PC-3 (cell line): ENCODE measurements at regions not wholly inside any gene's neighbourhood (a gene's known extent, or its start where the extent isn't known, plus 50 kb on each side); places are given as distances from the start of the nearest gene placed in this dataset.

Experiments used
- ATAC-seq: fragments of 200-7000 bp; cut with Tn5 transposase; 2 replicates; pipeline ENCODE4 v1.9.1; 2020; ENCODE audit warnings: mild to moderate bottlenecking, moderate library complexity
- BruUV-seq: library from RNA; stranded (reverse); fragments of 400-500 nt; replicated peaks from 2 replicates; lab custom pipeline; 2021; lab: Mats Ljungman, UMichigan
- CTCF ChIA-PET: fragments of 300-600 bp; sonication (Branson Sonifier 250); formaldehyde crosslinking; loops from one replicate; lab custom pipeline; 2022; ENCODE audit warnings: antibody characterized with exemption; lab: Charles Lee
- POLR2A ChIA-PET: fragments of 300-600 bp; sonication (Branson Sonifier 250); formaldehyde crosslinking; loops from one replicate; lab custom pipeline; 2022; ENCODE audit warnings: antibody characterized with exemption; ENCODE audit not compliant: unreplicated experiment; lab: Charles Lee
- DNase-seq: peaks from one replicate; pipeline ENCODE4 v3.0.0-alpha.2; 2015
- H2AFZ ChIP-seq: fragments of 300-600 bp; sonication (generic); 2 replicates; pipeline ENCODE4 v1.6.0; 2016; ENCODE audit warnings: antibody characterized with exemption, low read length
- H3F3A ChIP-seq: fragments of 300-600 bp; sonication (generic); one replicate; pipeline ENCODE4 v1.6.0; 2017; ENCODE audit warnings: antibody characterized with exemption, low read length, control low read depth, mild to moderate bottlenecking; ENCODE audit not compliant: unreplicated experiment
- H3K27ac ChIP-seq: fragments of 300-600 bp; sonication (generic); 2 replicates; pipeline ENCODE4 v1.5.1; 2016; ENCODE audit warnings: mild to moderate bottlenecking, low read length
- H3K27me3 ChIP-seq: fragments of 300-600 bp; sonication (generic); 2 replicates; pipeline ENCODE4 v1.6.1; 2016; ENCODE audit warnings: low read length, mixed read lengths
- H3K36me3 ChIP-seq: fragments of 300-600 bp; sonication (generic); 2 replicates; pipeline ENCODE4 v1.6.1; 2016; ENCODE audit warnings: low read depth, mixed run types, low read length, mixed read lengths
- H3K4me1 ChIP-seq: fragments of 300-600 bp; sonication (generic); 2 replicates; pipeline ENCODE4 v1.5.1; 2016; ENCODE audit warnings: low read length; ENCODE audit not compliant: insufficient read depth
- H3K4me2 ChIP-seq: fragments of 300-600 bp; sonication (generic); 2 replicates; pipeline ENCODE4 v1.6.0; 2016; ENCODE audit warnings: low read length
- H3K4me3 ChIP-seq: fragments of 300-600 bp; sonication (generic); 2 replicates; pipeline ENCODE4 v1.5.1; 2016; ENCODE audit warnings: mild to moderate bottlenecking, low read length, mixed read lengths
- H3K79me2 ChIP-seq: fragments of 300-600 bp; sonication (generic); 2 replicates; pipeline ENCODE4 v1.6.1; 2017; ENCODE audit warnings: low read length, mixed read lengths
- H3K9ac ChIP-seq: fragments of 300-600 bp; sonication (generic); 2 replicates; pipeline ENCODE4 v1.6.0; 2016; ENCODE audit warnings: mild to moderate bottlenecking, low read length
- H3K9me2 ChIP-seq: fragments of 300-600 bp; sonication (generic); replicated peaks from 2 replicates; pipeline ENCODE4 v1.6.1; 2016; ENCODE audit warnings: mixed run types, low read length, mixed read lengths
- H3K9me3 ChIP-seq: fragments of 300-600 bp; sonication (generic); 2 replicates; pipeline ENCODE4 v1.6.1; 2016; ENCODE audit warnings: low read length, mixed read lengths
- H4K20me1 ChIP-seq: fragments of 300-600 bp; sonication (generic); 2 replicates; pipeline ENCODE4 v1.6.1; 2016; ENCODE audit warnings: low read length, mixed read lengths
- EZH2 ChIP-seq: fragments of 300-600 bp; sonication (generic); IDR thresholded peaks from one replicate; pipeline ENCODE4 v1.6.1; 2017; ENCODE audit warnings: antibody characterized with exemption, mild to moderate bottlenecking, low read length; ENCODE audit not compliant: unreplicated experiment
- EZH2phosphoT487 ChIP-seq: fragments of 300-600 bp; sonication (generic); IDR thresholded peaks from 2 replicates; pipeline ENCODE4 v1.6.1; 2018; ENCODE audit warnings: mild to moderate bottlenecking, antibody characterized with exemption, low read length, borderline replicate concordance
- intact Hi-C: fragments of 100-400 bp; cut with micrococcal nuclease; formaldehyde crosslinking; loops from 2 replicates; pipeline ENCODE4 v1.9.0; 2023
- TF ChIP-seq, protein P1 (sequence below): fragments of 300-600 bp; sonication (generic); conservative IDR thresholded peaks from 2 replicates; pipeline ENCODE4 v1.5.1; 2017; ENCODE audit warnings: antibody characterized with exemption, low read depth, mild to moderate bottlenecking, low read length

DNA sequence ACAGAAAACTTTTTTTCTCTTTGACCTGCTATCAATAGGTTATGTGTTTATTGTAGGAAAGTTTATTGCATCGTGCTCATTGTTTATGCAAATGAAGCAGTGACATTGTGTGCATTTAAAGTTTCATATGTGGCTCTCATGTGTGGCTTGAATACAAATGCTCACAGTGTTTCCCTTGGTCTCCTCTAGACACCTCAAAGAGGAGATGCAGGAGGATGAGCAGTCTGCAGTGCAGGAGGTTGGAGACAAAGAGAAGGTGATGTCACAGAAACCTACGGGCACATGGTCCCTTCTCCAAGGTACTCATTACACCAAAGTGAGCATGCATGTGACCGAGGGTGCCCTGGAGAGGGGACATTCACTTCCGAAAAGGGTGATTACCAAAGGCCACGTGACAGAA lies 430.2 kb downstream of the INHBA start:
- no TSS peak for BruUV-seq

DNA sequence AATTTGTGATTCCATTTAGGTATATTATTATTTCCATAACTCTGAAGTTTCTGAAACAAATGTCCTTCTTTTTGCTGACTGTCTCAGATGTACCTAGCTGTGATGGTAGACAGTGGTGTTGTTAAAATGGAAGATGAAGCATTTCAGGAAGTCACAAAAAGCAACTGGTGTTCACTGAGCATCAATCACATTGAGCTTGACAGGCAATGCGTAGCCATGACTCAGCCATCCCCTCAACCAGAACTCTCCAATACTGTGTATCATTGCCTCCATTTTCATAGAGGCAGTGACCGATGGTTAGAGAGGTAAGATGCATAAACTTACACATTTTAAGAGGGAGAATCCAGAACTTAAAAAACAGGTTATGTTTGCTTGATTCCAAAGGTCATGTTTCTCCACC lies 434.0 kb downstream of the INHBA start:
- Histone ChIP-seq H3K4me1 (no peaks in the 10 kb centered on the region), H3K9ac (no peak overlapping the region), H3K27ac (no peak overlapping the region), H3K4me3 (no peak overlapping the region), H4K20me1 (no peaks in the 10 kb centered on the region), H3K27me3 (no peaks in the 10 kb centered on the region), H3K9me2 (no peaks in the 10 kb centered on the region), H3K9me3 (no peaks in the 10 kb centered on the region), H2AFZ (no peak overlapping the region), H3F3A (no peaks in the 10 kb centered on the region), H3K36me3 (no peaks in the 10 kb centered on the region), H3K79me2 (no peaks in the 10 kb centered on the region), H3K4me2 (no peak overlapping the region)
- intact Hi-C loops: no loop called here
- ChIA-PET POLR2A (no interaction called here), CTCF (no interaction called here)
- no TSS peak for BruUV-seq
- ATAC-seq (no peak), DNase-seq (no peak)
- no peak for TF ChIP-seq EZH2phosphoT487
- TF ChIP-seq, protein P1, sequence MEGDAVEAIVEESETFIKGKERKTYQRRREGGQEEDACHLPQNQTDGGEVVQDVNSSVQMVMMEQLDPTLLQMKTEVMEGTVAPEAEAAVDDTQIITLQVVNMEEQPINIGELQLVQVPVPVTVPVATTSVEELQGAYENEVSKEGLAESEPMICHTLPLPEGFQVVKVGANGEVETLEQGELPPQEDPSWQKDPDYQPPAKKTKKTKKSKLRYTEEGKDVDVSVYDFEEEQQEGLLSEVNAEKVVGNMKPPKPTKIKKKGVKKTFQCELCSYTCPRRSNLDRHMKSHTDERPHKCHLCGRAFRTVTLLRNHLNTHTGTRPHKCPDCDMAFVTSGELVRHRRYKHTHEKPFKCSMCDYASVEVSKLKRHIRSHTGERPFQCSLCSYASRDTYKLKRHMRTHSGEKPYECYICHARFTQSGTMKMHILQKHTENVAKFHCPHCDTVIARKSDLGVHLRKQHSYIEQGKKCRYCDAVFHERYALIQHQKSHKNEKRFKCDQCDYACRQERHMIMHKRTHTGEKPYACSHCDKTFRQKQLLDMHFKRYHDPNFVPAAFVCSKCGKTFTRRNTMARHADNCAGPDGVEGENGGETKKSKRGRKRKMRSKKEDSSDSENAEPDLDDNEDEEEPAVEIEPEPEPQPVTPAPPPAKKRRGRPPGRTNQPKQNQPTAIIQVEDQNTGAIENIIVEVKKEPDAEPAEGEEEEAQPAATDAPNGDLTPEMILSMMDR: no peak
- no peak for TF ChIP-seq EZH2

More for the DNA sequence above, 430.2 kb downstream of the INHBA start:
- Histone ChIP-seq H2AFZ (no peak overlapping the region), H3K9me2 (no peaks in the 10 kb centered on the region), H3K4me2 (no peak overlapping the region), H3K79me2 (no peaks in the 10 kb centered on the region), H3K9me3 (no peaks in the 10 kb centered on the region), H3F3A (no peaks in the 10 kb centered on the region), H3K27ac (no peak overlapping the region), H3K4me1 (no peaks in the 10 kb centered on the region), H3K36me3 (no peaks in the 10 kb centered on the region), H3K27me3 (no peaks in the 10 kb centered on the region), H3K9ac (no peak overlapping the region), H3K4me3 (no peak overlapping the region), H4K20me1 (no peaks in the 10 kb centered on the region)
- TF ChIP-seq EZH2 (no peak), EZH2phosphoT487 (no peak)
- TF ChIP-seq, protein P1: no peak
- no peak for ATAC-seq
- ChIA-PET POLR2A (no interaction called here), CTCF (no interaction called here)
- DNase-seq: no peak
- intact Hi-C loops: no loop called here

DNA sequence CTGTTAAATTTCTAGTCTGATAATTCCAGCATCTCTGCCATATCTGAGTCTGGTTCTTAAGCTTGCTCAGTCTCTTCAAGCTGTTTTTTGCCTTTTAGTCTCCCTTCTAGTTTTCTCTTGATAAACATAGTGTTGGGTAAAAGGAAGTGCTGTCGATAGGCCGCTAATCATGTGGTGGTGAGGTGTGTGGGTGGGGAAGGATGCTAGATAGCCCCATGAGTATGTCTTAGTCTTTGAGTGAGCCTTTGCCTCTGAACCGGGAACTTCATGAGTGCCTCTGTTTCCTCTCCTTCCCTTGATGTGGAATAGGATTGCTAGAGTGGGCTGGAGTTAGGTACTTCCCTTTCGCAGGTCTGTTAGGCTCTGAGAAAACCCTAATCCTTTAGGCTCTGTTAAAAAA lies 441.8 kb downstream of the INHBA start:
- BruUV-seq: no TSS peak
- H2AFZ ChIP-seq: no peak overlapping the region
- H3K4me2 ChIP-seq: no peak overlapping the region
- H3K27me3 ChIP-seq: no peaks in the 10 kb centered on the region
- H3K9ac ChIP-seq: no peak overlapping the region
- no peak overlapping the region for H3K27ac ChIP-seq
- DNase-seq (no peak), ATAC-seq (no peak)
- intact Hi-C loops: no loop called here
- ChIA-PET POLR2A (no interaction called here), CTCF (no interaction called here)
- no peaks in the 10 kb centered on the region for H3K9me2 ChIP-seq
- no peak overlapping the region for H3K4me3 ChIP-seq
- no peaks in the 10 kb centered on the region for H3K4me1 ChIP-seq
- H3K36me3 ChIP-seq: no peaks in the 10 kb centered on the region
- H4K20me1 ChIP-seq: no peaks in the 10 kb centered on the region
- no peaks in the 10 kb centered on the region for H3F3A ChIP-seq
- no peaks in the 10 kb centered on the region for H3K9me3 ChIP-seq
- TF ChIP-seq, protein P1: no peak
- TF ChIP-seq EZH2 (no peak), EZH2phosphoT487 (no peak)
- no peaks in the 10 kb centered on the region for H3K79me2 ChIP-seq
